ENCODE measurements at regions not wholly inside any gene's neighbourhood (a gene's known extent, or its start where the extent isn't known, plus 50 kb on each side); places are given as distances from the start of the nearest gene placed in this dataset.

DNA sequence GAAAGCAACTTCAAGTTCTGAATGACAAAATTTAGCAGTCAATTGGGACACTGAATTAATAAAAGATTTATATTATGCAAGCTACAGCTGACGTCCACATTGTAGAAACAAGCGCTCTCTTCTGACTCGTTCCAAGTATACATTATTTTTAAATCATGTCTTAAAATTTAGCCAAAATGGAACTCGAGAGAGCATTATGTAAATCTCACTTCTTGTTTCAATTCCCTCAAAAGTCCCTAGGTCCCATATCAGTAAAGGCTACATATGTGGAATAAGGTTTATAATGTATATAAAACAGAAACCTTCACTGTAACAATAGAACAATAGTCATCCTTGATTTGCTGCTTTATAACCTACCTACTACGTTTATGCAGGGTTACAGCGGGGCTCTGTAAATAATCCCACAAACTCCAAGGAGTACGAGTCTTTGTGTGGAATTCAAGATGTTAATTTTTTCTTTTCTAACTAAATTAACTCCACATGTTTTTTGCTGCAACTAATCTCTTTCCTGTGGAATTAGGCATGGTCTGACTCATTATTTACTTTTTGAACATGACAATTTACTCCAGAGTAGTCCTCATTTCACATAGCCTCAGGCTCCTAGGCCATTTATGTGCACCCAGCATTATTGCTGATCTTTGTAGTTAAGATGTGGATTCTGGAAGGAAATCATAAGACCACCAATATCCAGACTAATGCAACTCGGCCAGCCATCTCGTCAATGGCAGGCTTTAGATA, 785.1 kb downstream of the LTN1 start:
- TF ChIP-seq, protein P1, sequence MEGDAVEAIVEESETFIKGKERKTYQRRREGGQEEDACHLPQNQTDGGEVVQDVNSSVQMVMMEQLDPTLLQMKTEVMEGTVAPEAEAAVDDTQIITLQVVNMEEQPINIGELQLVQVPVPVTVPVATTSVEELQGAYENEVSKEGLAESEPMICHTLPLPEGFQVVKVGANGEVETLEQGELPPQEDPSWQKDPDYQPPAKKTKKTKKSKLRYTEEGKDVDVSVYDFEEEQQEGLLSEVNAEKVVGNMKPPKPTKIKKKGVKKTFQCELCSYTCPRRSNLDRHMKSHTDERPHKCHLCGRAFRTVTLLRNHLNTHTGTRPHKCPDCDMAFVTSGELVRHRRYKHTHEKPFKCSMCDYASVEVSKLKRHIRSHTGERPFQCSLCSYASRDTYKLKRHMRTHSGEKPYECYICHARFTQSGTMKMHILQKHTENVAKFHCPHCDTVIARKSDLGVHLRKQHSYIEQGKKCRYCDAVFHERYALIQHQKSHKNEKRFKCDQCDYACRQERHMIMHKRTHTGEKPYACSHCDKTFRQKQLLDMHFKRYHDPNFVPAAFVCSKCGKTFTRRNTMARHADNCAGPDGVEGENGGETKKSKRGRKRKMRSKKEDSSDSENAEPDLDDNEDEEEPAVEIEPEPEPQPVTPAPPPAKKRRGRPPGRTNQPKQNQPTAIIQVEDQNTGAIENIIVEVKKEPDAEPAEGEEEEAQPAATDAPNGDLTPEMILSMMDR (IDR thresholded peaks at IDR 0.05; ENCODE audit: borderline replicate concordance, extremely low read depth, low read length, poor library complexity, severe bottlenecking): no peak
- TF ChIP-seq EZH2 (IDR thresholded peaks at IDR 0.05; ENCODE audit: borderline replicate concordance, low read depth, low read length, severe bottlenecking): no peak
